ENCODE measurements at regions not wholly inside any gene's neighbourhood (a gene's known extent, or its start where the extent isn't known, plus 50 kb on each side); places are given as distances from the start of the nearest gene placed in this dataset.

- ATAC-seq (replicated peaks; ENCODE audit: extremely low read depth, poor library complexity, severe bottlenecking) (no peak), DNase-seq (ENCODE audit: low spot score in 2 of 2) (no peak)
- H3K9me3 Mint-ChIP-seq = peaks cover 6% of the 10 kb centered on the region
- no peak overlapping the region for H3K27ac Mint-ChIP-seq (ENCODE audit: low read depth)
- H3K4me3 Mint-ChIP-seq = no peak overlapping the region
- H3K4me1 Mint-ChIP-seq = no peaks in the 10 kb centered on the region
- H3K36me3 Mint-ChIP-seq (ENCODE audit: insufficient read depth) = no peaks in the 10 kb centered on the region
- peaks cover 26% of the 10 kb centered on the region for H3K27me3 Mint-ChIP-seq
These were observed 141.1 kb downstream of the ACTBL2 start for GRCh38 chr5:57341380-57341979.

- no peak for DNase-seq (ENCODE audit: low spot score in 2 of 2)
- peaks cover 18% of the 10 kb centered on the region for H3K27me3 Mint-ChIP-seq
- no peaks in the 10 kb centered on the region for H3K9me3 Mint-ChIP-seq
- no peaks in the 10 kb centered on the region for H3K36me3 Mint-ChIP-seq (ENCODE audit: insufficient read depth)
- H3K4me3 Mint-ChIP-seq = no peak overlapping the region
- H3K4me1 Mint-ChIP-seq = no peaks in the 10 kb centered on the region
- no peak for ATAC-seq (replicated peaks; ENCODE audit: extremely low read depth, poor library complexity, severe bottlenecking)
- H3K27ac Mint-ChIP-seq (ENCODE audit: low read depth) = no peak overlapping the region
These were observed 141.9 kb downstream of the ACTBL2 start for GRCh38 chr5:57340681-57341080.

GRCh38 chr5:57339521-57339920, 143.1 kb downstream of the ACTBL2 start:
- H3K36me3 Mint-ChIP-seq (ENCODE audit: insufficient read depth) = no peaks in the 10 kb centered on the region
- no peaks in the 10 kb centered on the region for H3K4me1 Mint-ChIP-seq
- H3K9me3 Mint-ChIP-seq = no peaks in the 10 kb centered on the region
- H3K4me3 Mint-ChIP-seq = no peak overlapping the region
- H3K27me3 Mint-ChIP-seq = peaks cover 17% of the 10 kb centered on the region
- no peak for DNase-seq (ENCODE audit: low spot score in 2 of 2)
- no peak for ATAC-seq (replicated peaks; ENCODE audit: extremely low read depth, poor library complexity, severe bottlenecking)
- H3K27ac Mint-ChIP-seq (ENCODE audit: low read depth) = no peak overlapping the region

GRCh38 chr5:57338868-57339340, 143.7 kb downstream of the ACTBL2 start:
- no peaks in the 10 kb centered on the region for H3K36me3 Mint-ChIP-seq (ENCODE audit: insufficient read depth)
- no peak overlapping the region for H3K4me3 Mint-ChIP-seq
- peaks cover 17% of the 10 kb centered on the region for H3K27me3 Mint-ChIP-seq
- H3K9me3 Mint-ChIP-seq = no peaks in the 10 kb centered on the region
- ATAC-seq (replicated peaks; ENCODE audit: extremely low read depth, poor library complexity, severe bottlenecking) (no peak), DNase-seq (ENCODE audit: low spot score in 2 of 2) (no peak)
- no peak overlapping the region for H3K27ac Mint-ChIP-seq (ENCODE audit: low read depth)
- H3K4me1 Mint-ChIP-seq = no peaks in the 10 kb centered on the region

- no peak for DNase-seq (ENCODE audit: low spot score in 2 of 2)
- no peak for ATAC-seq (replicated peaks; ENCODE audit: extremely low read depth, poor library complexity, severe bottlenecking)
- H3K27me3 Mint-ChIP-seq = peaks cover 17% of the 10 kb centered on the region
- no peaks in the 10 kb centered on the region for H3K4me1 Mint-ChIP-seq
- no peaks in the 10 kb centered on the region for H3K9me3 Mint-ChIP-seq
- H3K4me3 Mint-ChIP-seq = no peak overlapping the region
- H3K27ac Mint-ChIP-seq (ENCODE audit: low read depth) = no peak overlapping the region
- no peaks in the 10 kb centered on the region for H3K36me3 Mint-ChIP-seq (ENCODE audit: insufficient read depth)
These were observed 144.3 kb downstream of the ACTBL2 start for GRCh38 chr5:57338068-57338867.

GRCh38 chr5:57335092-57335660, 147.4 kb downstream of the ACTBL2 start:
- no peaks in the 10 kb centered on the region for H3K9me3 Mint-ChIP-seq
- H3K27ac Mint-ChIP-seq (ENCODE audit: low read depth) = no peak overlapping the region
- ATAC-seq (replicated peaks; ENCODE audit: extremely low read depth, poor library complexity, severe bottlenecking) (no peak), DNase-seq (ENCODE audit: low spot score in 2 of 2) (no peak)
- H3K4me1 Mint-ChIP-seq = no peaks in the 10 kb centered on the region
- no peaks in the 10 kb centered on the region for H3K36me3 Mint-ChIP-seq (ENCODE audit: insufficient read depth)
- no peaks in the 10 kb centered on the region for H3K27me3 Mint-ChIP-seq
- H3K4me3 Mint-ChIP-seq = no peak overlapping the region

GRCh38 chr5:57334475-57334874, 148.1 kb downstream of the ACTBL2 start:
- no peaks in the 10 kb centered on the region for H3K36me3 Mint-ChIP-seq (ENCODE audit: insufficient read depth)
- H3K4me3 Mint-ChIP-seq = no peak overlapping the region
- no peak for DNase-seq (ENCODE audit: low spot score in 2 of 2)
- no peaks in the 10 kb centered on the region for H3K4me1 Mint-ChIP-seq
- no peak for ATAC-seq (replicated peaks; ENCODE audit: extremely low read depth, poor library complexity, severe bottlenecking)
- no peak overlapping the region for H3K27ac Mint-ChIP-seq (ENCODE audit: low read depth)
- no peaks in the 10 kb centered on the region for H3K9me3 Mint-ChIP-seq
- H3K27me3 Mint-ChIP-seq = no peaks in the 10 kb centered on the region

GRCh38 chr5:57332361-57332760, 150.2 kb downstream of the ACTBL2 start:
- Mint-ChIP-seq H3K9me3 (no peaks in the 10 kb centered on the region), H3K27me3 (no peaks in the 10 kb centered on the region), H3K36me3 (ENCODE audit: insufficient read depth) (no peaks in the 10 kb centered on the region), H3K4me1 (no peaks in the 10 kb centered on the region), H3K27ac (ENCODE audit: low read depth) (no peak overlapping the region), H3K4me3 (no peak overlapping the region)
- ATAC-seq (replicated peaks; ENCODE audit: extremely low read depth, poor library complexity, severe bottlenecking) = no peak
- DNase-seq (ENCODE audit: low spot score in 2 of 2) = no peak

GRCh38 chr5:57327561-57328367, 153.9 kb downstream of the GPBP1 start:
- no peak for DNase-seq (ENCODE audit: low spot score in 2 of 2)

GRCh38 chr5:57325678-57326397, 152.0 kb downstream of the GPBP1 start:
- DNase-seq (ENCODE audit: low spot score in 2 of 2) (no peak), ATAC-seq (replicated peaks; ENCODE audit: extremely low read depth, poor library complexity, severe bottlenecking) (no peak)
- peaks cover 34% of the 10 kb centered on the region for H3K27me3 Mint-ChIP-seq
- no peaks in the 10 kb centered on the region for H3K36me3 Mint-ChIP-seq (ENCODE audit: insufficient read depth)
- no peak overlapping the region for H3K27ac Mint-ChIP-seq (ENCODE audit: low read depth)
- H3K4me1 Mint-ChIP-seq = no peaks in the 10 kb centered on the region
- H3K9me3 Mint-ChIP-seq = no peaks in the 10 kb centered on the region
- H3K4me3 Mint-ChIP-seq = no peak overlapping the region

More at GRCh38 chr5:57327561-57328367, 153.9 kb downstream of the GPBP1 start:
- H3K36me3 Mint-ChIP-seq (ENCODE audit: insufficient read depth) = no peaks in the 10 kb centered on the region
- H3K4me1 Mint-ChIP-seq = no peaks in the 10 kb centered on the region
- H3K27ac Mint-ChIP-seq (ENCODE audit: low read depth) = no peak overlapping the region
- no peak overlapping the region for H3K4me3 Mint-ChIP-seq
- H3K9me3 Mint-ChIP-seq = no peaks in the 10 kb centered on the region
- peaks cover 16% of the 10 kb centered on the region for H3K27me3 Mint-ChIP-seq
- ATAC-seq (replicated peaks; ENCODE audit: extremely low read depth, poor library complexity, severe bottlenecking) = no peak

GRCh38 chr5:57324861-57325260, 151.0 kb downstream of the GPBP1 start:
- H3K4me3 Mint-ChIP-seq = no peak overlapping the region
- no peaks in the 10 kb centered on the region for H3K4me1 Mint-ChIP-seq
- ATAC-seq (replicated peaks; ENCODE audit: extremely low read depth, poor library complexity, severe bottlenecking) (no peak), DNase-seq (ENCODE audit: low spot score in 2 of 2) (no peak)
- H3K9me3 Mint-ChIP-seq = no peaks in the 10 kb centered on the region
- H3K36me3 Mint-ChIP-seq (ENCODE audit: insufficient read depth) = no peaks in the 10 kb centered on the region
- H3K27ac Mint-ChIP-seq (ENCODE audit: low read depth) = no peak overlapping the region
- peaks cover 36% of the 10 kb centered on the region for H3K27me3 Mint-ChIP-seq

- ATAC-seq (replicated peaks; ENCODE audit: extremely low read depth, poor library complexity, severe bottlenecking) = no peak
- Mint-ChIP-seq H3K27ac (ENCODE audit: low read depth) (no peak overlapping the region), H3K36me3 (ENCODE audit: insufficient read depth) (no peaks in the 10 kb centered on the region), H3K4me3 (no peak overlapping the region), H3K9me3 (no peaks in the 10 kb centered on the region), H3K27me3 (peaks cover 40% of the 10 kb centered on the region), H3K4me1 (no peaks in the 10 kb centered on the region)
- no peak for DNase-seq (ENCODE audit: low spot score in 2 of 2)
These were observed 150.3 kb downstream of the GPBP1 start for GRCh38 chr5:57324181-57324580.
